H4 (cell line): ENCODE measurements at regions not wholly inside any gene's neighbourhood (a gene's known extent, or its start where the extent isn't known, plus 50 kb on each side); places are given as distances from the start of the nearest gene placed in this dataset.

Experiments
- DNase-seq: peaks from one replicate; pipeline ENCODE4 v3.0.0-alpha.2; 2015; ENCODE audit warnings: low spot score

- DNase-seq = no peak
Measured at GRCh38 chr9:79446523-79447307, 125.0 kb upstream of the TLE4 start.

- DNase-seq = no peak
Measured at GRCh38 chr9:79447308-79447605, 124.5 kb upstream of the TLE4 start.

GRCh38 chr9:79447762-79448161 lies 124.0 kb upstream of the TLE4 start:
- no peak for DNase-seq

- no peak for DNase-seq
Measured at GRCh38 chr9:79452265-79452664, 119.5 kb upstream of the TLE4 start.

GRCh38 chr9:79461712-79462111 lies 110.1 kb upstream of the TLE4 start:
- no peak for DNase-seq

GRCh38 chr9:79465156-79465555 lies 106.6 kb upstream of the TLE4 start:
- DNase-seq = no peak

GRCh38 chr9:79469164-79469563 lies 102.6 kb upstream of the TLE4 start:
- DNase-seq = no peak

GRCh38 chr9:79470954-79471353 lies 100.8 kb upstream of the TLE4 start:
- no peak for DNase-seq

- DNase-seq = peak; percentile 30
Measured at GRCh38 chr9:79471580-79472543, 99.9 kb upstream of the TLE4 start.

GRCh38 chr9:79473704-79474103 lies 98.1 kb upstream of the TLE4 start:
- no peak for DNase-seq

GRCh38 chr9:79477241-79477840 lies 94.4 kb upstream of the TLE4 start:
- DNase-seq = no peak

- peak; percentile 18 for DNase-seq
Measured at GRCh38 chr9:79477955-79478771, 93.6 kb upstream of the TLE4 start.

GRCh38 chr9:79480639-79481038 lies 91.1 kb upstream of the TLE4 start:
- no peak for DNase-seq

- no peak for DNase-seq
Measured at GRCh38 chr9:79481846-79482477, 89.8 kb upstream of the TLE4 start.

GRCh38 chr9:79485258-79485657 lies 86.5 kb upstream of the TLE4 start:
- no peak for DNase-seq

- DNase-seq = peak; percentile 86
Measured at GRCh38 chr9:79489261-79490000, 82.3 kb upstream of the TLE4 start.

- DNase-seq = no peak
Measured at GRCh38 chr9:79490657-79491248, 81.0 kb upstream of the TLE4 start.

GRCh38 chr9:79492092-79493009 lies 79.4 kb upstream of the TLE4 start:
- DNase-seq = no peak
